Neural cell (in vitro differentiated cells): ENCODE measurements at regions not wholly inside any gene's neighbourhood (a gene's known extent, or its start where the extent isn't known, plus 50 kb on each side); places are given as distances from the start of the nearest gene placed in this dataset.

Experiments used
- H2AFZ ChIP-seq: fragments of 200-600, 300-800 bp; sonication (generic), shearing (Covaris generic); 2 replicates; pipeline ENCODE4 v1.6.0; 2014; ENCODE audit warnings: low read depth, mild to moderate bottlenecking, antibody characterized with exemption, low read length, moderate library complexity
- H3F3A ChIP-seq: fragments of 200-600 bp; shearing (Covaris generic); 2 replicates; pipeline ENCODE4 v1.6.1; 2016; ENCODE audit warnings: mild to moderate bottlenecking, moderate library complexity, mixed read lengths, antibody characterized with exemption, low read length; ENCODE audit not compliant: insufficient read depth, poor library complexity, severe bottlenecking
- H3K27ac ChIP-seq: fragments of 200-600, 300-800 bp; sonication (generic), shearing (Covaris generic); 2 replicates; pipeline ENCODE4 v1.5.1; 2014; ENCODE audit warnings: mild to moderate bottlenecking, low read length, moderate library complexity
- H3K27me3 ChIP-seq: fragments of 300-800, 200-600 bp; sonication (generic), shearing (Covaris generic); 2 replicates; pipeline ENCODE4 v1.6.0; 2014; ENCODE audit warnings: mild to moderate bottlenecking, low read depth, low read length, moderate library complexity; ENCODE audit not compliant: insufficient read depth
- H3K36me3 ChIP-seq: fragments of 300-800, 200-600 bp; sonication (generic), shearing (Covaris generic); 2 replicates; pipeline ENCODE4 v1.5.1; 2014; ENCODE audit warnings: mild to moderate bottlenecking, antibody characterized with exemption, low read length, moderate library complexity; ENCODE audit not compliant: insufficient read depth
- H3K4me2 ChIP-seq: fragments of 300-800, 200-600 bp; sonication (generic), shearing (Covaris generic); 2 replicates; pipeline ENCODE4 v1.6.0; 2014; ENCODE audit warnings: mild to moderate bottlenecking, low read length
- H3K4me3 ChIP-seq: fragments of 300-800, 200-600 bp; sonication (generic), shearing (Covaris generic); 2 replicates; pipeline ENCODE4 v1.5.1; 2014; ENCODE audit warnings: mild to moderate bottlenecking, low read length, moderate library complexity
- H3K79me2 ChIP-seq: fragments of 200-600 bp; shearing (Covaris generic); replicated peaks from 2 replicates; pipeline ENCODE4 v1.6.0; 2014; ENCODE audit warnings: mild to moderate bottlenecking, low read length, moderate library complexity; ENCODE audit not compliant: insufficient read depth
- H3K9ac ChIP-seq: fragments of 300-800, 200-600 bp; sonication (generic), shearing (Covaris generic); 2 replicates; pipeline ENCODE4 v1.6.1; 2016; ENCODE audit warnings: mild to moderate bottlenecking, low read length, mixed read lengths
- H3K9me2 ChIP-seq: fragments of 200-600 bp; shearing (Covaris generic); 2 replicates; pipeline ENCODE4 v1.6.1; 2016; ENCODE audit warnings: mild to moderate bottlenecking, low read length, mixed read lengths; ENCODE audit not compliant: insufficient read depth
- H3K9me3 ChIP-seq: fragments of 200-600, 300-800 bp; sonication (generic), shearing (Covaris generic); 2 replicates; pipeline ENCODE4 v1.6.1; 2016; ENCODE audit warnings: mild to moderate bottlenecking, mixed run types, low read length, moderate library complexity, mixed read lengths
- H4K20me1 ChIP-seq: fragments of 200-600 bp; shearing (Covaris generic); 2 replicates; pipeline ENCODE4 v1.6.1; 2016; ENCODE audit warnings: mild to moderate bottlenecking, mixed run types; ENCODE audit not compliant: insufficient read depth
- CTCF ChIP-seq: fragments of 450-650 bp; IDR thresholded peaks from 2 replicates; pipeline ENCODE4 v1.5.1; 2014; ENCODE audit warnings: antibody characterized with exemption, mild to moderate bottlenecking, moderate library complexity; ENCODE audit not compliant: poor library complexity, severe bottlenecking
- EP300 ChIP-seq: fragments of 450-650 bp; conservative IDR thresholded peaks from 2 replicates; pipeline ENCODE4 v1.6.1; 2014; ENCODE audit warnings: antibody characterized with exemption, mild to moderate bottlenecking, moderate library complexity; ENCODE audit not compliant: poor library complexity, severe bottlenecking
- EZH2 ChIP-seq: fragments of 200-600, 300-800 bp; shearing (Covaris generic), sonication (generic); IDR thresholded peaks from 2 replicates; pipeline ENCODE4 v1.6.1; 2014; ENCODE audit warnings: antibody characterized with exemption, low read length, borderline replicate concordance, mild to moderate bottlenecking; ENCODE audit not compliant: insufficient read depth, poor library complexity, severe bottlenecking
- MXI1 ChIP-seq: fragments of 450-650 bp; conservative IDR thresholded peaks from 2 replicates; pipeline ENCODE4 v1.6.1; 2014; ENCODE audit warnings: antibody characterized with exemption, mild to moderate bottlenecking; ENCODE audit not compliant: poor library complexity, severe bottlenecking
- POLR2AphosphoS5 ChIP-seq: IDR thresholded peaks from 2 replicates; pipeline ENCODE4 v1.6.1; 2012
- RAD21 ChIP-seq: fragments of 450-650 bp; conservative IDR thresholded peaks from 2 replicates; pipeline ENCODE4 v1.6.1; 2014; ENCODE audit warnings: antibody characterized with exemption, mild to moderate bottlenecking, moderate library complexity
- SMC3 ChIP-seq: fragments of 450-650 bp; conservative IDR thresholded peaks from 2 replicates; pipeline ENCODE4 v1.6.1; 2014; ENCODE audit warnings: antibody characterized with exemption, mild to moderate bottlenecking, moderate library complexity; ENCODE audit not compliant: poor library complexity
- TAF1 ChIP-seq: IDR thresholded peaks from 2 replicates; pipeline ENCODE4 v1.6.1; 2012; ENCODE audit warnings: low read depth
- TF ChIP-seq, protein P1 (sequence below): IDR thresholded peaks from 2 replicates; pipeline ENCODE4 v1.6.1; 2012; ENCODE audit warnings: borderline replicate concordance

DNA sequence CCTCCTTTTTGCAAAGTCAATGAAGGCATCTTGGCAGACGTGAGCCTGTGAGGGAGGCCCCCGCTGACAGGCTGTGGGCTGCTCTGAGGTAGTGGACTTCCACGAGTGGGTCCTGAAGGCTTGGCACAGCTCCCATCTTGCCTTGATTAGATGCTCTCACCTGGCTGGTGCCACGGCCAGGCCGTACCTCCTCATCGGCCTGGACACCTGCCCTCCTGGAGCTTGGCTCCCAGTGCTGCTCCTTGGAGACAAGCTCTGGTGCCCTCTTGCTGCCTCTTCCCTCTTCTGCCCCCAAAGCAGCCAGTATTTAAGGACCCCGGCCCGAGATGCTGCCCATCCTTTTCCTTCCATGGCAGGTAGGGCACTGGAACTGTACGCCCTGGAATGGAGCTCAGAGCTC lies 93.5 kb downstream of the ERMARD start:
- Histone ChIP-seq H3K9me2 (no peaks in the 10 kb centered on the region), H3K4me2 (no peak overlapping the region), H3K9me3 (no peaks in the 10 kb centered on the region), H3K27ac (no peak overlapping the region), H3K4me3 (no peak overlapping the region), H3K79me2 (no peaks in the 10 kb centered on the region), H3K9ac (no peak overlapping the region), H2AFZ (no peak overlapping the region), H3F3A (no peaks in the 10 kb centered on the region), H3K27me3 (no peaks in the 10 kb centered on the region), H4K20me1 (no peaks in the 10 kb centered on the region), H3K36me3 (no peaks in the 10 kb centered on the region)
- TF ChIP-seq CTCF (no peak), SMC3 (no peak), RAD21 (no peak), EZH2 (no peak), POLR2AphosphoS5 (no peak), MXI1 (no peak)
- TF ChIP-seq, protein P1, sequence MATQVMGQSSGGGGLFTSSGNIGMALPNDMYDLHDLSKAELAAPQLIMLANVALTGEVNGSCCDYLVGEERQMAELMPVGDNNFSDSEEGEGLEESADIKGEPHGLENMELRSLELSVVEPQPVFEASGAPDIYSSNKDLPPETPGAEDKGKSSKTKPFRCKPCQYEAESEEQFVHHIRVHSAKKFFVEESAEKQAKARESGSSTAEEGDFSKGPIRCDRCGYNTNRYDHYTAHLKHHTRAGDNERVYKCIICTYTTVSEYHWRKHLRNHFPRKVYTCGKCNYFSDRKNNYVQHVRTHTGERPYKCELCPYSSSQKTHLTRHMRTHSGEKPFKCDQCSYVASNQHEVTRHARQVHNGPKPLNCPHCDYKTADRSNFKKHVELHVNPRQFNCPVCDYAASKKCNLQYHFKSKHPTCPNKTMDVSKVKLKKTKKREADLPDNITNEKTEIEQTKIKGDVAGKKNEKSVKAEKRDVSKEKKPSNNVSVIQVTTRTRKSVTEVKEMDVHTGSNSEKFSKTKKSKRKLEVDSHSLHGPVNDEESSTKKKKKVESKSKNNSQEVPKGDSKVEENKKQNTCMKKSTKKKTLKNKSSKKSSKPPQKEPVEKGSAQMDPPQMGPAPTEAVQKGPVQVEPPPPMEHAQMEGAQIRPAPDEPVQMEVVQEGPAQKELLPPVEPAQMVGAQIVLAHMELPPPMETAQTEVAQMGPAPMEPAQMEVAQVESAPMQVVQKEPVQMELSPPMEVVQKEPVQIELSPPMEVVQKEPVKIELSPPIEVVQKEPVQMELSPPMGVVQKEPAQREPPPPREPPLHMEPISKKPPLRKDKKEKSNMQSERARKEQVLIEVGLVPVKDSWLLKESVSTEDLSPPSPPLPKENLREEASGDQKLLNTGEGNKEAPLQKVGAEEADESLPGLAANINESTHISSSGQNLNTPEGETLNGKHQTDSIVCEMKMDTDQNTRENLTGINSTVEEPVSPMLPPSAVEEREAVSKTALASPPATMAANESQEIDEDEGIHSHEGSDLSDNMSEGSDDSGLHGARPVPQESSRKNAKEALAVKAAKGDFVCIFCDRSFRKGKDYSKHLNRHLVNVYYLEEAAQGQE: no peak

GRCh38 chr6:169843991-169844390 lies 92.6 kb downstream of the ERMARD start:
- Histone ChIP-seq H3K9ac (no peak overlapping the region), H3K36me3 (no peaks in the 10 kb centered on the region), H2AFZ (no peak overlapping the region), H3K79me2 (no peaks in the 10 kb centered on the region), H3K4me3 (no peak overlapping the region), H3K4me2 (no peak overlapping the region), H3K9me2 (no peaks in the 10 kb centered on the region), H4K20me1 (no peaks in the 10 kb centered on the region), H3F3A (no peaks in the 10 kb centered on the region), H3K27me3 (no peaks in the 10 kb centered on the region), H3K9me3 (no peaks in the 10 kb centered on the region), H3K27ac (no peak overlapping the region)
- TF ChIP-seq EZH2 (no peak), EP300 (no peak), CTCF (no peak), RAD21 (no peak), SMC3 (no peak), POLR2AphosphoS5 (no peak), MXI1 (no peak), TAF1 (no peak)
- TF ChIP-seq, protein P1: no peak
